ENCODE measurements at regions not wholly inside any gene's neighbourhood (a gene's known extent, or its start where the extent isn't known, plus 50 kb on each side); places are given as distances from the start of the nearest gene placed in this dataset.

DNA sequence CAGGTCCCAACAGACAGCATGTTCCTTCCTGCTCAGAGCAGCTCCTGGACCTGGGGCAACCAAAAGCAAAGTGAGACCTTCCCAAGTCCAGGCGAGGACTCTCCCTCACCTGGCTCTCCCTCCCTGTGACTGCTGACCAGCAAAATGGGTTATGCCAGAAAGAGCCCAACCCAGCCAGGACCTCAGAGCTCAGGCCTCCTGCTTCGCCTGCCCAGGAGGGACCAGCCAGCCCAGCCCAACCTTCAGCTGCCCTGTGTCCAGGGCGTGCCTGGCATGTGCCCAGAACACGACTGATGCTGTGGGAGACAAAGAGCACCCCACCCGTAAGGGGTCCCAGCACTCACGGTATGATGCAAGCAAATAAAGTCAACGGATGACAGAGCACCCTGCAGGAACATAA lies 74.0 kb upstream of the CST7 start:
- no peaks in the 10 kb centered on the region for H3K36me3 ChIP-seq (ENCODE audit: control insufficient read depth, insufficient read depth, low read length)
- no peak for DNase-seq (ENCODE audit: low read depth, low spot score)
- H3K27me3 ChIP-seq (ENCODE audit: control insufficient read depth, insufficient read depth, low read length): no peaks in the 10 kb centered on the region
- BruUV-seq (replicated peaks): no TSS peak
- in situ Hi-C loops (cut with HindIII; ENCODE audit: low pct_unique_long_range_greater_than_20kb, low sequenced_read_pairs) (no loop called here), intact Hi-C loops (cut with micrococcal nuclease; ENCODE audit: unreplicated experiment) (no loop called here)
- ATAC-seq: no peak
- H3K4me1 ChIP-seq (ENCODE audit: control insufficient read depth, insufficient read depth, low read length): no peaks in the 10 kb centered on the region
- H3K27ac ChIP-seq (ENCODE audit: low read length): no peak overlapping the region
- POLR2A ChIA-PET: no interaction called here
- TF ChIP-seq SIN3A (IDR thresholded peaks at IDR 0.05; ENCODE audit: borderline replicate concordance, insufficient read depth, low read depth, low read length) (no peak), POLR2AphosphoS5 (IDR thresholded peaks at IDR 0.05; ENCODE audit: low read depth, low read length) (no peak), TCF7L2 (IDR thresholded peaks at IDR 0.05; ENCODE audit: low read depth, low read length) (no peak)
- TF ChIP-seq, protein P1, sequence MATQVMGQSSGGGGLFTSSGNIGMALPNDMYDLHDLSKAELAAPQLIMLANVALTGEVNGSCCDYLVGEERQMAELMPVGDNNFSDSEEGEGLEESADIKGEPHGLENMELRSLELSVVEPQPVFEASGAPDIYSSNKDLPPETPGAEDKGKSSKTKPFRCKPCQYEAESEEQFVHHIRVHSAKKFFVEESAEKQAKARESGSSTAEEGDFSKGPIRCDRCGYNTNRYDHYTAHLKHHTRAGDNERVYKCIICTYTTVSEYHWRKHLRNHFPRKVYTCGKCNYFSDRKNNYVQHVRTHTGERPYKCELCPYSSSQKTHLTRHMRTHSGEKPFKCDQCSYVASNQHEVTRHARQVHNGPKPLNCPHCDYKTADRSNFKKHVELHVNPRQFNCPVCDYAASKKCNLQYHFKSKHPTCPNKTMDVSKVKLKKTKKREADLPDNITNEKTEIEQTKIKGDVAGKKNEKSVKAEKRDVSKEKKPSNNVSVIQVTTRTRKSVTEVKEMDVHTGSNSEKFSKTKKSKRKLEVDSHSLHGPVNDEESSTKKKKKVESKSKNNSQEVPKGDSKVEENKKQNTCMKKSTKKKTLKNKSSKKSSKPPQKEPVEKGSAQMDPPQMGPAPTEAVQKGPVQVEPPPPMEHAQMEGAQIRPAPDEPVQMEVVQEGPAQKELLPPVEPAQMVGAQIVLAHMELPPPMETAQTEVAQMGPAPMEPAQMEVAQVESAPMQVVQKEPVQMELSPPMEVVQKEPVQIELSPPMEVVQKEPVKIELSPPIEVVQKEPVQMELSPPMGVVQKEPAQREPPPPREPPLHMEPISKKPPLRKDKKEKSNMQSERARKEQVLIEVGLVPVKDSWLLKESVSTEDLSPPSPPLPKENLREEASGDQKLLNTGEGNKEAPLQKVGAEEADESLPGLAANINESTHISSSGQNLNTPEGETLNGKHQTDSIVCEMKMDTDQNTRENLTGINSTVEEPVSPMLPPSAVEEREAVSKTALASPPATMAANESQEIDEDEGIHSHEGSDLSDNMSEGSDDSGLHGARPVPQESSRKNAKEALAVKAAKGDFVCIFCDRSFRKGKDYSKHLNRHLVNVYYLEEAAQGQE (IDR thresholded peaks at IDR 0.05; ENCODE audit: insufficient read depth in 1 of 2, low read depth in 2 of 2, low read length in 1 of 2): no peak
- TF ChIP-seq, protein P2, sequence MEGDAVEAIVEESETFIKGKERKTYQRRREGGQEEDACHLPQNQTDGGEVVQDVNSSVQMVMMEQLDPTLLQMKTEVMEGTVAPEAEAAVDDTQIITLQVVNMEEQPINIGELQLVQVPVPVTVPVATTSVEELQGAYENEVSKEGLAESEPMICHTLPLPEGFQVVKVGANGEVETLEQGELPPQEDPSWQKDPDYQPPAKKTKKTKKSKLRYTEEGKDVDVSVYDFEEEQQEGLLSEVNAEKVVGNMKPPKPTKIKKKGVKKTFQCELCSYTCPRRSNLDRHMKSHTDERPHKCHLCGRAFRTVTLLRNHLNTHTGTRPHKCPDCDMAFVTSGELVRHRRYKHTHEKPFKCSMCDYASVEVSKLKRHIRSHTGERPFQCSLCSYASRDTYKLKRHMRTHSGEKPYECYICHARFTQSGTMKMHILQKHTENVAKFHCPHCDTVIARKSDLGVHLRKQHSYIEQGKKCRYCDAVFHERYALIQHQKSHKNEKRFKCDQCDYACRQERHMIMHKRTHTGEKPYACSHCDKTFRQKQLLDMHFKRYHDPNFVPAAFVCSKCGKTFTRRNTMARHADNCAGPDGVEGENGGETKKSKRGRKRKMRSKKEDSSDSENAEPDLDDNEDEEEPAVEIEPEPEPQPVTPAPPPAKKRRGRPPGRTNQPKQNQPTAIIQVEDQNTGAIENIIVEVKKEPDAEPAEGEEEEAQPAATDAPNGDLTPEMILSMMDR (IDR thresholded peaks at IDR 0.05): no peak
- CTCF ChIA-PET: no interaction called here
- H3K4me3 ChIP-seq (ENCODE audit: low read depth in 2 of 2, low read length in 2 of 2): no peak overlapping the region
- H3K9me3 ChIP-seq (ENCODE audit: control insufficient read depth, insufficient read depth, low read depth, low read length): no peaks in the 10 kb centered on the region

DNA sequence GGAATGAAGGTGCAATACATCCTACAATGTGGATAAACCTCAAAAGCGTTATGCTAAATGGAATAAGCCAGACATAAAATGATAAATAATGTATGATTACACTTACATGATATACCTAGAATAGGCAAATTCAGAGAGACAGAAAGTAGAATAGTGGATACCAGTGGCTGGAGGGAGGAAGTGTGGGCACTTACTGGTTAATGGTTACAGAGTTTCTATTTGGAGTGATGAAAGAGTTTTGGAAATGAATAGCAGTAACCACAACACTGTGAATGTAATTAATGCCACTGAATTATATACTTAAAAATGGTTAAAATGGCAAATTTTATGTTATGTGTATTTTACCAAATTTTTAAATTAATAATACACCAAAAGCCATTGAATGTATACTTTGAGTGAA lies 71.4 kb upstream of the CST7 start:
- no peaks in the 10 kb centered on the region for H3K9me3 ChIP-seq (ENCODE audit: control insufficient read depth, insufficient read depth, low read depth, low read length)
- ATAC-seq (no peak), DNase-seq (ENCODE audit: low read depth, low spot score) (no peak)
- intact Hi-C loops (cut with micrococcal nuclease; ENCODE audit: unreplicated experiment) (no loop called here), in situ Hi-C loops (cut with HindIII; ENCODE audit: low pct_unique_long_range_greater_than_20kb, low sequenced_read_pairs) (no loop called here)
- no peak overlapping the region for H3K27ac ChIP-seq (ENCODE audit: low read length)
- no peaks in the 10 kb centered on the region for H3K27me3 ChIP-seq (ENCODE audit: control insufficient read depth, insufficient read depth, low read length)
- H3K4me1 ChIP-seq (ENCODE audit: control insufficient read depth, insufficient read depth, low read length): no peaks in the 10 kb centered on the region
- POLR2A ChIA-PET: no interaction called here
- CTCF ChIA-PET: no interaction called here
- no TSS peak for BruUV-seq (replicated peaks)
- H3K4me3 ChIP-seq (ENCODE audit: low read depth in 2 of 2, low read length in 2 of 2): no peak overlapping the region
- TF ChIP-seq, protein P1 (IDR thresholded peaks at IDR 0.05; ENCODE audit: insufficient read depth in 1 of 2, low read depth in 2 of 2, low read length in 1 of 2): no peak
- TF ChIP-seq POLR2AphosphoS5 (IDR thresholded peaks at IDR 0.05; ENCODE audit: low read depth, low read length) (no peak), SIN3A (IDR thresholded peaks at IDR 0.05; ENCODE audit: borderline replicate concordance, insufficient read depth, low read depth, low read length) (no peak), TCF7L2 (IDR thresholded peaks at IDR 0.05; ENCODE audit: low read depth, low read length) (no peak)
- TF ChIP-seq, protein P2 (IDR thresholded peaks at IDR 0.05): no peak
- H3K36me3 ChIP-seq (ENCODE audit: control insufficient read depth, insufficient read depth, low read length): no peaks in the 10 kb centered on the region
